GM12878 (cell line): ENCODE measurements at regions not wholly inside any gene's neighbourhood (a gene's known extent, or its start where the extent isn't known, plus 50 kb on each side); places are given as distances from the start of the nearest gene placed in this dataset.
A peak's percentile ranks its signal among the peaks of the same experiment; 100 is the strongest.

ENCODE experiments used
- ATAC-seq: fragments of 200-7000 bp; cut with Tn5 transposase; 3 replicates; pipeline ENCODE4 v1.9.1; 2020; ENCODE audit warnings: mild to moderate bottlenecking, moderate library complexity
- BruUV-seq: library from RNA; stranded (reverse); fragments of 400-500 nt; replicated peaks from 2 replicates; lab custom pipeline; 2021; lab: Mats Ljungman, UMichigan
- CTCF ChIA-PET: fragments of 300-600 bp; sonication (Branson Sonifier 250); formaldehyde crosslinking; extraction: SDS; loops from one replicate; lab custom pipeline; 2021; ENCODE audit warnings: inconsistent platforms; lab: Yijun Ruan, JAX
- POLR2A ChIA-PET: fragments of 350-600 bp; formaldehyde crosslinking; extraction: SDS; loops from one replicate; lab custom pipeline; 2021; ENCODE audit warnings: inconsistent platforms; lab: Charles Lee
- RAD21 ChIA-PET: fragments of 300-600 bp; sonication (Branson Sonifier 250); formaldehyde crosslinking; loops from one replicate; lab custom pipeline; 2023; ENCODE audit warnings: antibody characterized with exemption; ENCODE audit not compliant: unreplicated experiment; lab: Charles Lee
- SMC1A ChIA-PET: fragments of 300-600 bp; sonication (Branson Sonifier 250); formaldehyde crosslinking; loops from one replicate; lab custom pipeline; 2023; ENCODE audit not compliant: unreplicated experiment, uncharacterized antibody; lab: Charles Lee
- DNase-seq: peaks from one replicate; pipeline ENCODE4 v3.0.0-alpha.2; 2011; ENCODE audit warnings: low read depth, low spot score
- FAIRE-seq: peaks from 3 replicates; lab custom pipeline; 2011; peaks lifted over from hg19 to GRCh38; lab: Jason Lieb, UNC
- H2AFZ ChIP-seq: 2 replicates; pipeline ENCODE4 v1.6.0; 2011; ENCODE audit warnings: low read depth, low read length, control low read depth; ENCODE audit not compliant: control insufficient read depth
- H3K27ac ChIP-seq: 2 replicates; pipeline ENCODE4 v1.5.1; 2011; ENCODE audit warnings: control low read depth; ENCODE audit not compliant: control insufficient read depth, insufficient read depth
- H3K27me3 ChIP-seq, 2 experiments: replicated peaks in 1 of 2; 2 replicates each; pipeline versions ENCODE4 v1.6.0 to v1.6.1; 2011; ENCODE audit warnings: low read length in 1 of 2; ENCODE audit not compliant: control insufficient read depth in 2 of 2, insufficient read depth in 2 of 2
- H3K36me3 ChIP-seq, 2 experiments: 2 replicates each; pipeline ENCODE4 v1.5.1; 2011; ENCODE audit warnings: low read length in 1 of 2; ENCODE audit not compliant: control insufficient read depth in 2 of 2, insufficient read depth in 2 of 2
- H3K4me1 ChIP-seq: 2 replicates; pipeline ENCODE4 v1.6.1; 2011; ENCODE audit warnings: mild to moderate bottlenecking, low read length, moderate library complexity, mixed read lengths; ENCODE audit not compliant: control insufficient read depth, insufficient read depth
- H3K4me2 ChIP-seq: 2 replicates; pipeline ENCODE4 v1.6.0; 2011; ENCODE audit warnings: control low read depth; ENCODE audit not compliant: control insufficient read depth, insufficient read depth
- H3K4me3 ChIP-seq: fragments of 200-600 bp; sonication (generic); 2 replicates; pipeline ENCODE4 v1.5.1; 2016
- H3K79me2 ChIP-seq: 2 replicates; pipeline ENCODE4 v1.6.0; 2011; ENCODE audit warnings: low read length; ENCODE audit not compliant: control insufficient read depth, insufficient read depth
- H3K9ac ChIP-seq: 2 replicates; pipeline ENCODE4 v1.8.0; 2011; ENCODE audit warnings: low read length, control low read depth, mixed read lengths; ENCODE audit not compliant: control insufficient read depth, insufficient read depth
- H3K9me3 ChIP-seq: replicated peaks from 3 replicates; pipeline ENCODE4 v1.5.1; 2011; ENCODE audit warnings: mild to moderate bottlenecking, low read length; ENCODE audit not compliant: control insufficient read depth, insufficient read depth
- H4K20me1 ChIP-seq: 2 replicates; pipeline ENCODE4 v1.6.0; 2011; ENCODE audit not compliant: control insufficient read depth, insufficient read depth
- BMI1 ChIP-seq: fragments of 450-650 bp; IDR thresholded peaks from 2 replicates; pipeline ENCODE4 v1.6.1; 2016; ENCODE audit warnings: mild to moderate bottlenecking, moderate library complexity, borderline replicate concordance
- BRCA1 ChIP-seq: IDR thresholded peaks from 2 replicates; pipeline ENCODE4 v1.6.1; 2011; ENCODE audit warnings: low read depth, low read length, improper control_type of control experiment
- CBFB ChIP-seq: IDR thresholded peaks from 2 replicates; pipeline ENCODE4 v1.6.1; 2016; ENCODE audit warnings: antibody characterized with exemption, low read depth
- CBX5 ChIP-seq: sonication (generic); IDR thresholded peaks from 2 replicates; pipeline ENCODE4 v1.6.1; 2016; ENCODE audit warnings: low read depth, moderate library complexity, mild to moderate bottlenecking, inconsistent platforms
- HDGF ChIP-seq: fragments of 450-650 bp; IDR thresholded peaks from 2 replicates; pipeline ENCODE4 v1.6.1; 2016; ENCODE audit warnings: antibody characterized with exemption
- LARP7 ChIP-seq: fragments of 450-650 bp; IDR thresholded peaks from 2 replicates; pipeline ENCODE4 v1.6.1; 2017; ENCODE audit warnings: mild to moderate bottlenecking
- NBN ChIP-seq: fragments of 450-650 bp; IDR thresholded peaks from 2 replicates; pipeline ENCODE4 v1.6.1; 2016
- NFXL1 ChIP-seq: fragments of 450-650 bp; IDR thresholded peaks from 2 replicates; pipeline ENCODE4 v1.6.1; 2017; ENCODE audit warnings: antibody characterized with exemption, mild to moderate bottlenecking, borderline replicate concordance
- POLR2AphosphoS5 ChIP-seq: IDR thresholded peaks from 2 replicates; pipeline ENCODE4 v1.6.1; 2011; ENCODE audit warnings: mild to moderate bottlenecking, low read length, inconsistent platforms
- RAD51 ChIP-seq: fragments of 450-650 bp; IDR thresholded peaks from 2 replicates; pipeline ENCODE4 v1.6.1; 2016; ENCODE audit warnings: moderate library complexity, mild to moderate bottlenecking, inconsistent platforms
- SIN3A ChIP-seq: IDR thresholded peaks from 2 replicates; pipeline ENCODE4 v1.6.1; 2012; ENCODE audit warnings: low read depth, low read length, improper control_type of control experiment
- STAT1 ChIP-seq: fragments of 450-650 bp; conservative IDR thresholded peaks from 2 replicates; pipeline ENCODE4 v1.6.1; 2014; ENCODE audit warnings: antibody characterized with exemption, mild to moderate bottlenecking
- STAT3 ChIP-seq: IDR thresholded peaks from 2 replicates; pipeline ENCODE4 v1.6.1; 2011; ENCODE audit warnings: low read depth, low read length, improper control_type of control experiment
- SUPT20H ChIP-seq: IDR thresholded peaks from 2 replicates; pipeline ENCODE4 v1.6.1; 2011; ENCODE audit warnings: low read depth, mild to moderate bottlenecking, low read length, moderate library complexity, borderline replicate concordance; ENCODE audit not compliant: control insufficient read depth
- YY1 ChIP-seq: IDR thresholded peaks from 2 replicates; pipeline ENCODE4 v1.6.1; 2011; ENCODE audit warnings: low read depth, mild to moderate bottlenecking, low read length
- WGBS: methylation state at CpG from one replicate; pipeline ENCODE4 v1.1.6; 2016; ENCODE audit warnings: low lambda C conversion rate; ENCODE audit not compliant: insufficient replicate concordance, insufficient coverage; ENCODE audit errors: missing lambda C conversion rate; 5-methylcytosine and 5-hydroxymethylcytosine counted together
- in situ Hi-C: fragments of 300-500 bp; cut with MboI; formaldehyde crosslinking; loops from 9 replicates; pipeline ENCODE4 v1.14.3; 2018; ENCODE audit warnings: mixed read lengths
- intact Hi-C: fragments of 100-400 bp; cut with micrococcal nuclease; formaldehyde crosslinking; loops from one replicate; pipeline ENCODE4 v1.14.2; 2022; ENCODE audit not compliant: unreplicated experiment
- TF ChIP-seq, protein P1 (sequence below): IDR thresholded peaks from 2 replicates; pipeline ENCODE4 v1.6.1; 2012; ENCODE audit warnings: low read length, inconsistent platforms
- TF ChIP-seq, protein P2 (sequence below): IDR thresholded peaks from 2 replicates; pipeline ENCODE4 v1.6.1; 2012; ENCODE audit warnings: low read depth, low read length, improper control_type of control experiment
- TF ChIP-seq, protein P3 (sequence below): fragments of 450-650 bp; IDR thresholded peaks from 2 replicates; pipeline ENCODE4 v1.6.1; 2017; ENCODE audit warnings: borderline replicate concordance
- TF ChIP-seq, protein P4 (sequence below): fragments of 450-650 bp; conservative IDR thresholded peaks from 2 replicates; pipeline ENCODE4 v1.6.1; 2017; ENCODE audit warnings: mild to moderate bottlenecking, moderate library complexity

DNA sequence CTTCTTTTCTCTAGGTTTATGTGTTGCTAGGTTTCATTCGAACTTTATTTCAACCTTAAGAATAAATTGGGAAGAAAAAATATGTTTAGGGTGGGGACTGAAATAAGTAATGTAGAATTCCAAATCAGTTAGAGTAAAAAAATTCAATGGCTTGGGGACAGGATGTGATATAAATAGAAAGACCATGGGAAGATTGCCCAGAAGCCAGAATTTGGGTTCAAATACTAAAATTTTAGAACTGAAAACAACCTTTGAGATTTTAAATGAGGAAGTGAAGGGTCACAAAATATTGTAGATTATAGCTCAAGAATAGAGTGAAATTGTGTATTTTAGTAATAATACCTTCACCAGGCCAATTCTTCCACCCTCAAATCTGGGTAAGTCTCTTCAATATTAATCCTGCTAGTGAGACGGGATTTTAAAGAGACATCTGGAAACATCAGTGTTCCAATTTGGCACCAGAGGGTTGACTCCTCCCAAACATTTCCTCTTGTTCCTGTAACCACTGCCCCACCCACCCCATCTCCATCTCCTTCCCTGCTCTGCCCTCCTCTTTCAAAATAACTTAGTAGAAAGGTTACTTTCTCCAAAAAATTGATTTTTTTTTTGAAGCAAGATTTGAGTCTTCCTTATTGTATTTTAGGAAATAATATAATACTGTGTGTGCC, 51.3 kb upstream of the FAM3C start:
- SMC1A ChIA-PET: interaction anchor here (0.7 to 1.6 kb wide), 6 partner anchors 11 to 88 kb away, joined by 3 to 7 read pairs (median 4); no protein-coding TSS in a partner anchor
- DNase-seq (no peak), ATAC-seq (no peak), FAIRE-seq (peak; percentile 31)
- no peak for TF ChIP-seq SIN3A
- TF ChIP-seq, protein P1, sequence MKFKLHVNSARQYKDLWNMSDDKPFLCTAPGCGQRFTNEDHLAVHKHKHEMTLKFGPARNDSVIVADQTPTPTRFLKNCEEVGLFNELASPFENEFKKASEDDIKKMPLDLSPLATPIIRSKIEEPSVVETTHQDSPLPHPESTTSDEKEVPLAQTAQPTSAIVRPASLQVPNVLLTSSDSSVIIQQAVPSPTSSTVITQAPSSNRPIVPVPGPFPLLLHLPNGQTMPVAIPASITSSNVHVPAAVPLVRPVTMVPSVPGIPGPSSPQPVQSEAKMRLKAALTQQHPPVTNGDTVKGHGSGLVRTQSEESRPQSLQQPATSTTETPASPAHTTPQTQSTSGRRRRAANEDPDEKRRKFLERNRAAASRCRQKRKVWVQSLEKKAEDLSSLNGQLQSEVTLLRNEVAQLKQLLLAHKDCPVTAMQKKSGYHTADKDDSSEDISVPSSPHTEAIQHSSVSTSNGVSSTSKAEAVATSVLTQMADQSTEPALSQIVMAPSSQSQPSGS: no peak
- no peak for TF ChIP-seq POLR2AphosphoS5
- TF ChIP-seq CBX5: no peak
- TF ChIP-seq YY1: no peak
- TF ChIP-seq STAT1: no peak
- TF ChIP-seq HDGF: no peak
- TF ChIP-seq, protein P2, sequence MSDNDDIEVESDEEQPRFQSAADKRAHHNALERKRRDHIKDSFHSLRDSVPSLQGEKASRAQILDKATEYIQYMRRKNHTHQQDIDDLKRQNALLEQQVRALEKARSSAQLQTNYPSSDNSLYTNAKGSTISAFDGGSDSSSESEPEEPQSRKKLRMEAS: no peak
- TF ChIP-seq, protein P3, sequence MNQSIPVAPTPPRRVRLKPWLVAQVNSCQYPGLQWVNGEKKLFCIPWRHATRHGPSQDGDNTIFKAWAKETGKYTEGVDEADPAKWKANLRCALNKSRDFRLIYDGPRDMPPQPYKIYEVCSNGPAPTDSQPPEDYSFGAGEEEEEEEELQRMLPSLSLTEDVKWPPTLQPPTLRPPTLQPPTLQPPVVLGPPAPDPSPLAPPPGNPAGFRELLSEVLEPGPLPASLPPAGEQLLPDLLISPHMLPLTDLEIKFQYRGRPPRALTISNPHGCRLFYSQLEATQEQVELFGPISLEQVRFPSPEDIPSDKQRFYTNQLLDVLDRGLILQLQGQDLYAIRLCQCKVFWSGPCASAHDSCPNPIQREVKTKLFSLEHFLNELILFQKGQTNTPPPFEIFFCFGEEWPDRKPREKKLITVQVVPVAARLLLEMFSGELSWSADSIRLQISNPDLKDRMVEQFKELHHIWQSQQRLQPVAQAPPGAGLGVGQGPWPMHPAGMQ: no peak
- no peak for TF ChIP-seq SUPT20H
- no peak for TF ChIP-seq NBN
- TF ChIP-seq, protein P4, sequence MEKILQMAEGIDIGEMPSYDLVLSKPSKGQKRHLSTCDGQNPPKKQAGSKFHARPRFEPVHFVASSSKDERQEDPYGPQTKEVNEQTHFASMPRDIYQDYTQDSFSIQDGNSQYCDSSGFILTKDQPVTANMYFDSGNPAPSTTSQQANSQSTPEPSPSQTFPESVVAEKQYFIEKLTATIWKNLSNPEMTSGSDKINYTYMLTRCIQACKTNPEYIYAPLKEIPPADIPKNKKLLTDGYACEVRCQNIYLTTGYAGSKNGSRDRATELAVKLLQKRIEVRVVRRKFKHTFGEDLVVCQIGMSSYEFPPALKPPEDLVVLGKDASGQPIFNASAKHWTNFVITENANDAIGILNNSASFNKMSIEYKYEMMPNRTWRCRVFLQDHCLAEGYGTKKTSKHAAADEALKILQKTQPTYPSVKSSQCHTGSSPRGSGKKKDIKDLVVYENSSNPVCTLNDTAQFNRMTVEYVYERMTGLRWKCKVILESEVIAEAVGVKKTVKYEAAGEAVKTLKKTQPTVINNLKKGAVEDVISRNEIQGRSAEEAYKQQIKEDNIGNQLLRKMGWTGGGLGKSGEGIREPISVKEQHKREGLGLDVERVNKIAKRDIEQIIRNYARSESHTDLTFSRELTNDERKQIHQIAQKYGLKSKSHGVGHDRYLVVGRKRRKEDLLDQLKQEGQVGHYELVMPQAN: no peak
- TF ChIP-seq RAD51: no peak
- TF ChIP-seq BRCA1: no peak
- TF ChIP-seq NFXL1: no peak
- no peak for TF ChIP-seq STAT3
- TF ChIP-seq CBFB: no peak
- TF ChIP-seq BMI1: no peak
- no peak for TF ChIP-seq LARP7
- Histone ChIP-seq H4K20me1 (no peaks in the 10 kb centered on the region), H3K4me2 (no peak overlapping the region), H3K4me1 (no peaks in the 10 kb centered on the region), H3K27ac (no peak overlapping the region), H3K9ac (no peak overlapping the region), H3K27me3 (no peaks in the 10 kb centered on the region), H3K36me3 (no peaks in the 10 kb centered on the region), H3K79me2 (no peaks in the 10 kb centered on the region), H3K9me3 (no peaks in the 10 kb centered on the region), H3K4me3 (no peak overlapping the region), H2AFZ (no peak overlapping the region)
- BruUV-seq: no TSS peak
- 61% methylated on average over 2 of the region's 2 CpGs for WGBS
- intact Hi-C loops (no loop called here), in situ Hi-C loops (no loop called here)
- CTCF ChIA-PET: no interaction called here
- POLR2A ChIA-PET: interaction anchor here (1.2 kb wide), 1 partner anchor 80 kb away, joined by 3 read pairs; no protein-coding TSS in a partner anchor
- RAD21 ChIA-PET: interaction anchor here (1.2 kb wide), 1 partner anchor 14 kb away, joined by 3 read pairs; no protein-coding TSS in a partner anchor
